H1 (cell line): ENCODE measurements at regions not wholly inside any gene's neighbourhood (a gene's known extent, or its start where the extent isn't known, plus 50 kb on each side); places are given as distances from the start of the nearest gene placed in this dataset.

Experiments
- CTCF ChIA-PET: fragments of 300-600 bp; sonication (Branson Sonifier 250); formaldehyde crosslinking; loops from one replicate; lab custom pipeline; 2021; ENCODE audit not compliant: partially characterized antibody; lab: Charles Lee
- POLR2A ChIA-PET: fragments of 300-600 bp; sonication (Branson Sonifier 250); formaldehyde crosslinking; loops from one replicate; lab custom pipeline; 2021; ENCODE audit warnings: inconsistent platforms; ENCODE audit not compliant: partially characterized antibody; lab: Charles Lee
- DNase-seq, 2 experiments: peaks; one replicate each; pipeline versions ENCODE4 v3.0.0 to v3.0.0-alpha.2; 2010 to 2022; ENCODE audit warnings: low spot score in 2 of 2, low read depth in 1 of 2, mixed read lengths in 1 of 2
- FAIRE-seq: peaks from 2 replicates; lab custom pipeline; 2011; peaks lifted over from hg19 to GRCh38; lab: Jason Lieb, UNC
- H2AFZ ChIP-seq: 2 replicates; pipeline ENCODE4 v1.8.1; 2012; ENCODE audit warnings: low read length, inconsistent platforms
- H2AK5ac ChIP-seq: 2 replicates; pipeline ENCODE4 v1.6.1; 2013; ENCODE audit warnings: low read depth, low read length
- H2BK120ac ChIP-seq: replicated peaks from 2 replicates; pipeline ENCODE3; 2013; ENCODE audit warnings: low read depth, low read length, inconsistent platforms
- H2BK12ac ChIP-seq: 2 replicates; pipeline ENCODE4 v1.6.1; 2013; ENCODE audit warnings: low read depth, low read length
- H2BK15ac ChIP-seq: 2 replicates; pipeline ENCODE4 v1.6.1; 2013; ENCODE audit warnings: low read length
- H2BK20ac ChIP-seq: 2 replicates; pipeline ENCODE4 v1.6.1; 2013; ENCODE audit warnings: low read length
- H2BK5ac ChIP-seq: 2 replicates; pipeline ENCODE4 v1.6.1; 2013; ENCODE audit warnings: low read depth, low read length
- H3K14ac ChIP-seq: 2 replicates; pipeline ENCODE4 v1.6.1; 2013; ENCODE audit warnings: inconsistent platforms; ENCODE audit not compliant: insufficient read length
- H3K18ac ChIP-seq: 2 replicates; pipeline ENCODE4 v1.6.1; 2013; ENCODE audit warnings: low read length; ENCODE audit errors: extremely low read depth
- H3K23ac ChIP-seq: 2 replicates; pipeline ENCODE4 v1.6.1; 2013; ENCODE audit warnings: inconsistent platforms; ENCODE audit not compliant: insufficient read length
- H3K23me2 ChIP-seq: 2 replicates; pipeline ENCODE4 v1.6.1; 2013; ENCODE audit warnings: low read depth, low read length
- H3K27ac ChIP-seq: 2 replicates; pipeline ENCODE4 v1.6.1; 2011; ENCODE audit warnings: low read depth, low read length, inconsistent platforms
- H3K27me3 ChIP-seq, 4 experiments: replicated peaks in 1 of 4; 1 replicate in 1 of 4; 2 replicates in 3 of 4; pipeline versions ENCODE4 v1.6.1 to v1.8.1; 2011 to 2013; ENCODE audit warnings: low read length in 3 of 4, mild to moderate bottlenecking in 3 of 4, inconsistent platforms in 2 of 4, mixed read lengths in 2 of 4, moderate library complexity in 1 of 4; ENCODE audit not compliant: control insufficient read depth in 3 of 4, insufficient read depth in 3 of 4; ENCODE audit errors: extremely low read depth in 1 of 4
- H3K36me3 ChIP-seq, 4 experiments: 2 replicates each; pipeline versions ENCODE4 v1.6.1 to v1.8.1; 2011 to 2013; ENCODE audit warnings: mild to moderate bottlenecking in 4 of 4, low read length in 3 of 4, moderate library complexity in 2 of 4, control low read depth in 1 of 4, inconsistent platforms in 1 of 4; ENCODE audit not compliant: insufficient read depth in 4 of 4, control insufficient read depth in 2 of 4
- H3K4ac ChIP-seq: replicated peaks from 2 replicates; pipeline ENCODE3; 2013; ENCODE audit warnings: low read length, low read depth, mixed read lengths, inconsistent platforms; ENCODE audit not compliant: insufficient read length
- H3K4me1 ChIP-seq, 4 experiments: replicated peaks in 1 of 4; 1 replicate in 1 of 4; 2 replicates in 3 of 4; pipeline versions ENCODE4 v1.6.1 to v1.8.1; 2011 to 2013; ENCODE audit warnings: low read length in 3 of 4, inconsistent platforms in 2 of 4, mixed read lengths in 1 of 4; ENCODE audit not compliant: insufficient read depth in 4 of 4, control insufficient read depth in 3 of 4
- H3K4me2 ChIP-seq, 2 experiments: 2 replicates each; pipeline versions ENCODE4 v1.6.1 to v1.8.1; 2011 to 2013; ENCODE audit warnings: low read depth in 2 of 2, low read length in 2 of 2, control low read depth in 1 of 2, inconsistent platforms in 1 of 2, mild to moderate bottlenecking in 1 of 2; ENCODE audit not compliant: insufficient read depth in 1 of 2
- H3K4me3 ChIP-seq, 4 experiments: fragments of 200-600, 300-600 bp in 1 of 4; sonication (generic), shearing (Covaris generic), sonication (Bioruptor Twin) in 1 of 4; 2 replicates each; pipeline versions ENCODE4 v1.5.1 to v1.8.1; 2011 to 2016; ENCODE audit warnings: low read length in 4 of 4, low read depth in 3 of 4, control low read depth in 2 of 4, inconsistent platforms in 2 of 4, mild to moderate bottlenecking in 2 of 4, mixed read lengths in 1 of 4, moderate library complexity in 1 of 4; ENCODE audit not compliant: insufficient read depth in 2 of 4; ENCODE audit errors: extremely low read depth in 1 of 4
- H3K56ac ChIP-seq: replicated peaks from 2 replicates; pipeline ENCODE3; 2013; ENCODE audit warnings: low read depth, mild to moderate bottlenecking, mixed read lengths, low read length, inconsistent platforms; ENCODE audit not compliant: insufficient read length
- H3K79me1 ChIP-seq: 2 replicates; pipeline ENCODE4 v1.6.1; 2013; ENCODE audit warnings: low read depth, low read length, control low read depth
- H3K79me2 ChIP-seq, 2 experiments: 2 replicates each; pipeline versions ENCODE4 v1.6.1 to v1.8.1; 2012 to 2013; ENCODE audit warnings: low read length in 2 of 2, mild to moderate bottlenecking in 2 of 2, inconsistent platforms in 1 of 2; ENCODE audit not compliant: insufficient read depth in 2 of 2, control insufficient read depth in 1 of 2
- H3K9ac ChIP-seq, 4 experiments: replicated peaks in 1 of 4; 1 replicate in 1 of 4; 2 replicates in 3 of 4; pipeline versions ENCODE4 v1.6.1 to v1.8.1; 2011 to 2013; ENCODE audit warnings: low read depth in 3 of 4, low read length in 3 of 4, control low read depth in 2 of 4, mild to moderate bottlenecking in 2 of 4, moderate library complexity in 2 of 4, inconsistent platforms in 1 of 4; ENCODE audit errors: extremely low read depth in 1 of 4
- H3K9me3 ChIP-seq, 2 experiments: 2 replicates each; pipeline versions ENCODE4 v1.6.1 to v1.8.1; 2012 to 2013; ENCODE audit warnings: mild to moderate bottlenecking in 2 of 2, moderate library complexity in 2 of 2, control low read depth in 1 of 2, inconsistent platforms in 1 of 2, low read depth in 1 of 2, low read length in 1 of 2, mixed read lengths in 1 of 2; ENCODE audit not compliant: insufficient read depth in 2 of 2
- H4K20me1 ChIP-seq, 2 experiments: replicated peaks in 1 of 2; 2 replicates each; pipeline versions ENCODE3 to v1.8.1; 2011 to 2013; ENCODE audit warnings: inconsistent platforms in 2 of 2, low read length in 2 of 2, mild to moderate bottlenecking in 1 of 2; ENCODE audit not compliant: insufficient read depth in 2 of 2, control insufficient read depth in 1 of 2
- H4K5ac ChIP-seq: 2 replicates; pipeline ENCODE4 v1.6.1; 2013; ENCODE audit warnings: low read length, low read depth, mixed read lengths, inconsistent platforms; ENCODE audit not compliant: insufficient read length
- H4K8ac ChIP-seq: 2 replicates; pipeline ENCODE4 v1.8.0; 2013; ENCODE audit warnings: mild to moderate bottlenecking, moderate library complexity, low read length, inconsistent platforms; ENCODE audit not compliant: insufficient read depth; ENCODE audit errors: extremely low read depth
- H4K91ac ChIP-seq: replicated peaks from 2 replicates; pipeline ENCODE3; 2013; ENCODE audit warnings: low read length, mixed read lengths, inconsistent platforms; ENCODE audit not compliant: insufficient read length
- EZH2 ChIP-seq: fragments of 200-600 bp; sonication (generic); IDR thresholded peaks from 2 replicates; pipeline ENCODE4 v1.7.1; 2012; ENCODE audit warnings: low read depth, mild to moderate bottlenecking, moderate library complexity, low read length, inconsistent platforms; ENCODE audit not compliant: severe bottlenecking
- NANOG ChIP-seq: IDR thresholded peaks from 2 replicates; pipeline ENCODE4 v1.6.1; 2011; ENCODE audit warnings: low read length, low read depth, mild to moderate bottlenecking, inconsistent platforms; ENCODE audit not compliant: insufficient read depth, poor library complexity, severe bottlenecking
- POLR2A ChIP-seq, 2 experiments: IDR thresholded peaks; 1 replicate in 1 of 2; 2 replicates in 1 of 2; pipeline ENCODE4 v1.6.1; 2011; ENCODE audit warnings: low read depth in 2 of 2, low read length in 2 of 2, mild to moderate bottlenecking in 2 of 2; ENCODE audit errors: control extremely low read depth in 1 of 2
- POU5F1 ChIP-seq: IDR thresholded peaks from 2 replicates; pipeline ENCODE4 v1.6.1; 2011; ENCODE audit warnings: low read depth, mild to moderate bottlenecking, low read length, moderate library complexity
- SP1 ChIP-seq: IDR thresholded peaks from 2 replicates; pipeline ENCODE4 v1.6.1; 2011; ENCODE audit warnings: low read depth, low read length
- SRF ChIP-seq: IDR thresholded peaks from 2 replicates; pipeline ENCODE4 v1.6.1; 2011; ENCODE audit warnings: mild to moderate bottlenecking, low read depth, low read length, moderate library complexity
- WGBS, 2 experiments: shearing (Covaris generic) in 1 of 2; methylation state at CpG; one replicate each; pipeline versions ENCODE4 v1.1.6 to v1.1.7; 2013 to 2015; ENCODE audit warnings: low lambda C conversion rate in 2 of 2, mixed read lengths in 2 of 2, inconsistent platforms in 1 of 2, low coverage in 1 of 2, missing lambda C conversion rate in 1 of 2; ENCODE audit not compliant: insufficient replicate concordance in 2 of 2, insufficient coverage in 1 of 2, insufficient read length in 1 of 2; ENCODE audit errors: extremely low coverage in 1 of 2, missing lambda C conversion rate in 1 of 2; 5-methylcytosine and 5-hydroxymethylcytosine counted together

DNA sequence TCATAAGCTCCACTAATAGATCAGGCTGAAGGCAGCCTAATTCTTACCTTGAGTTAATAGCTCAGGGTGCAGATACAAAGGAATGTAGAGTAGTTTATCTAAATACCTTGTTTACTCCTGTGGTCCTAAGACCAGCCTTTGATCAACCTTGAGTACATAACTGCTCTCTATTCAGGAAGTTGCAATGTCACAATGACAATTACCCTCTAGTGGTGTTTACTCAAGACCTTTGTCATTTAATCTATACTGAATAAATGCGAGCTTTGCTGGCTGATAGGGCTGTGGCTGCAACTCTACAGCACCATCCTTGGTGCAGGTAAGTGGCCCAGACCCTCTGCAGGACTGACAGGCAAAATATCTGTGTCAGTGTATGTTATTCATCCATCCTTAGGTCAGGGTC lies 282.7 kb downstream of the ATXN7L3B start:
- H3K36me3 ChIP-seq = no peaks in the 10 kb centered on the region
- H3K4me2 ChIP-seq = no peak overlapping the region
- no peak overlapping the region for H2BK120ac ChIP-seq
- no peaks in the 10 kb centered on the region for H4K20me1 ChIP-seq
- no peak for TF ChIP-seq EZH2
- TF ChIP-seq POU5F1 = no peak
- TF ChIP-seq NANOG = peak; percentile 76
- TF ChIP-seq SRF = no peak
- no peak for TF ChIP-seq POLR2A (IDR thresholded peaks at IDR 0.05; ENCODE audit: control extremely low read depth in 1 of 2, low read depth in 2 of 2, low read length in 2 of 2)
- TF ChIP-seq SP1 = 0 out of 2 replicates have a peak, but pooled peaks have one; percentile 10
- H3K23me2 ChIP-seq = no peaks in the 10 kb centered on the region
- no peak overlapping the region for H2BK20ac ChIP-seq
- H3K4ac ChIP-seq = no peak overlapping the region
- H3K9ac ChIP-seq = no peak overlapping the region
- no peak overlapping the region for H2BK15ac ChIP-seq
- POLR2A ChIA-PET = no interaction called here
- no peaks in the 10 kb centered on the region for H3K4me1 ChIP-seq
- no peak overlapping the region for H2BK5ac ChIP-seq
- no peak overlapping the region for H3K14ac ChIP-seq
- peak in 1 of 2 experiments; percentile 10 for DNase-seq
- H3K56ac ChIP-seq = no peak overlapping the region
- 91% methylated on average over 1 of the region's 1 CpG; no CpG with 5 or more reads in 1 of the 2 experiments for WGBS, 2 experiments
- no peak overlapping the region for H3K18ac ChIP-seq
- no peaks in the 10 kb centered on the region for H3K27me3 ChIP-seq
- CTCF ChIA-PET = interaction anchor here (1.0 to 1.7 kb wide), 5 partner anchors 77 to 665 kb away, joined by 3 to 4 read pairs (median 4); no protein-coding TSS in a partner anchor
- H3K4me3 ChIP-seq = no peak overlapping the region
- no peaks in the 10 kb centered on the region for H3K79me2 ChIP-seq
- H3K27ac ChIP-seq = no peak overlapping the region
- H3K79me1 ChIP-seq = no peaks in the 10 kb centered on the region
- peaks cover 4% of the 10 kb centered on the region in 2 experiments; a peak in 1 of 4 replicates for H3K9me3 ChIP-seq
- H4K91ac ChIP-seq = no peak overlapping the region
- H2AK5ac ChIP-seq = no peak overlapping the region
- H2BK12ac ChIP-seq = no peak overlapping the region
- no peak overlapping the region for H4K8ac ChIP-seq
- H3K23ac ChIP-seq = no peak overlapping the region
- FAIRE-seq = no peak
- no peak overlapping the region for H2AFZ ChIP-seq
- no peak overlapping the region for H4K5ac ChIP-seq
